ENCODE measurements at regions not wholly inside any gene's neighbourhood (a gene's known extent, or its start where the extent isn't known, plus 50 kb on each side); places are given as distances from the start of the nearest gene placed in this dataset.

GRCh38 chr3:74315291-74315690 lies 299.2 kb downstream of the CNTN3 start:
- Histone ChIP-seq H3K27me3 (ENCODE audit: control insufficient read depth, insufficient read depth, low read length) (no peaks in the 10 kb centered on the region), H3K36me3 (ENCODE audit: control insufficient read depth, insufficient read depth, low read length) (no peaks in the 10 kb centered on the region), H3K4me3 (ENCODE audit: low read depth, low read length) (no peak overlapping the region)
- no peak for DNase-seq (ENCODE audit: low read depth)
- TF ChIP-seq, protein P1, sequence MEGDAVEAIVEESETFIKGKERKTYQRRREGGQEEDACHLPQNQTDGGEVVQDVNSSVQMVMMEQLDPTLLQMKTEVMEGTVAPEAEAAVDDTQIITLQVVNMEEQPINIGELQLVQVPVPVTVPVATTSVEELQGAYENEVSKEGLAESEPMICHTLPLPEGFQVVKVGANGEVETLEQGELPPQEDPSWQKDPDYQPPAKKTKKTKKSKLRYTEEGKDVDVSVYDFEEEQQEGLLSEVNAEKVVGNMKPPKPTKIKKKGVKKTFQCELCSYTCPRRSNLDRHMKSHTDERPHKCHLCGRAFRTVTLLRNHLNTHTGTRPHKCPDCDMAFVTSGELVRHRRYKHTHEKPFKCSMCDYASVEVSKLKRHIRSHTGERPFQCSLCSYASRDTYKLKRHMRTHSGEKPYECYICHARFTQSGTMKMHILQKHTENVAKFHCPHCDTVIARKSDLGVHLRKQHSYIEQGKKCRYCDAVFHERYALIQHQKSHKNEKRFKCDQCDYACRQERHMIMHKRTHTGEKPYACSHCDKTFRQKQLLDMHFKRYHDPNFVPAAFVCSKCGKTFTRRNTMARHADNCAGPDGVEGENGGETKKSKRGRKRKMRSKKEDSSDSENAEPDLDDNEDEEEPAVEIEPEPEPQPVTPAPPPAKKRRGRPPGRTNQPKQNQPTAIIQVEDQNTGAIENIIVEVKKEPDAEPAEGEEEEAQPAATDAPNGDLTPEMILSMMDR (IDR thresholded peaks at IDR 0.05; ENCODE audit: insufficient read depth, low read length, poor library complexity, severe bottlenecking), result no peak

- TF ChIP-seq, protein P1 (IDR thresholded peaks at IDR 0.05; ENCODE audit: insufficient read depth, low read length, poor library complexity, severe bottlenecking), result no peak
- Histone ChIP-seq H3K27me3 (ENCODE audit: control insufficient read depth, insufficient read depth, low read length) (no peaks in the 10 kb centered on the region), H3K36me3 (ENCODE audit: control insufficient read depth, insufficient read depth, low read length) (no peaks in the 10 kb centered on the region), H3K4me3 (ENCODE audit: low read depth, low read length) (no peak overlapping the region)
- no peak for DNase-seq (ENCODE audit: low read depth)
Measured at GRCh38 chr3:74314696-74315095, 299.8 kb downstream of the CNTN3 start.

DNA sequence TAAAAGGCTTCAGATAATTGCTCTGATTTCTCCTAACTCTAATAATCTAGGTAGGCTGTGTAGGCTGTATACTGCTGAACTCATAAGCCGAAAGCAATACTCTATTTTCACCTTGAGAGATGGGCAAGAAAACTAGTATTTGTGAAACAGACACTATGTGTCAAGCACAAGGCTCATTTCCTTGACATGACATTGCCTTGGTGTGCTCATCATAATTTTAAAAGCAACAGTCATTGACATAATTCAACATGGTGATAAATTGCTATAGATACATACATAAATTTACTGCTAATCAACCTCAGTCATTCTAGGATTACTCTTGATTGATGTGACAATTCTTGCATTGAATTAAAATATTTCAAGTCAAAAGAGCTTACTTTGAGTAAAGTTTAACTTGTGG lies 304.7 kb downstream of the CNTN3 start:
- no peaks in the 10 kb centered on the region for H3K36me3 ChIP-seq (ENCODE audit: control insufficient read depth, insufficient read depth, low read length)
- H3K27me3 ChIP-seq (ENCODE audit: control insufficient read depth, insufficient read depth, low read length), result no peaks in the 10 kb centered on the region
- no peak for DNase-seq (ENCODE audit: low read depth)
- TF ChIP-seq, protein P1 (IDR thresholded peaks at IDR 0.05; ENCODE audit: insufficient read depth, low read length, poor library complexity, severe bottlenecking), result no peak
- H3K4me3 ChIP-seq (ENCODE audit: low read depth, low read length), result no peak overlapping the region

DNA sequence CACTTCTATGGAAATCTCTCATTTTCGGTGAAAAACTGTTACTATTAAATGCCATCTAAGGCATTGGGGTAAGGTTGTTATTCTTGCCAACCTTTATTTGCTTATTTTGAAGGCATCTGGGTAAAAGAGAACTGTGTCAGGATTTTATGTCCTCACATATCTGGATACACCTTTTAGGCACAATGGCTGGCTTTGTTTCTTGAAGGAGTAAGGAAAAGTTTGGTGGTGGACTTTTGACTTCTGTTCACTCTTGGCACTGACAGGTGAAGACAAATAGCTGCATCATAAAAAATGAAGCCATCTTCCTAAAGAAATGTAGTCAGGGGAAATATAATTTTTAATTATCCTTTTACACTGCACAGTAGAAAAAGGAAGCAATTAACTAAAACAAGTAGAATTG lies 310.0 kb downstream of the CNTN3 start:
- no peak for DNase-seq (ENCODE audit: low read depth)
- H3K4me3 ChIP-seq (ENCODE audit: low read depth, low read length), result no peak overlapping the region
- no peaks in the 10 kb centered on the region for H3K27me3 ChIP-seq (ENCODE audit: control insufficient read depth, insufficient read depth, low read length)
- TF ChIP-seq, protein P1 (IDR thresholded peaks at IDR 0.05; ENCODE audit: insufficient read depth, low read length, poor library complexity, severe bottlenecking), result no peak
- no peaks in the 10 kb centered on the region for H3K36me3 ChIP-seq (ENCODE audit: control insufficient read depth, insufficient read depth, low read length)

DNA sequence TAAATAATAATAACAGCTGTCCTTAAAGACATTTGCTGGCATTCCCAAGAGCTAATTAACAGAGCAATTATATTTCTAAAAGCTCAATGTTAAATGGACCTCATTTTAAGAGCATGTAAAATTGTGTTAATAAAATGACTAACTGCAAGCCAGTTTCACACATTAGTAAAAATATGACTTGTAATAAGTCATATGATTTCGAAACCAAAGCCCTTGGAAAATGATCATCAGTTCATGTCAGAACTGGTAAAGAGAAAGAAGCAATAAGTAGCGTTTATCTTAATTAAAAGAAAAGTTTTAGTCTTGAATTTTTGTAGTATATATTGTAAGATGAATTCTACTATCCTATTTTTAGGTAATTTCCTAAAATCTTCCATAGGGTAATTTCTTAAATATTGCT lies 310.7 kb downstream of the CNTN3 start:
- H3K36me3 ChIP-seq (ENCODE audit: control insufficient read depth, insufficient read depth, low read length), result no peaks in the 10 kb centered on the region
- no peaks in the 10 kb centered on the region for H3K27me3 ChIP-seq (ENCODE audit: control insufficient read depth, insufficient read depth, low read length)
- DNase-seq (ENCODE audit: low read depth), result no peak
- no peak overlapping the region for H3K4me3 ChIP-seq (ENCODE audit: low read depth, low read length)
- TF ChIP-seq, protein P1 (IDR thresholded peaks at IDR 0.05; ENCODE audit: insufficient read depth, low read length, poor library complexity, severe bottlenecking), result no peak

DNA sequence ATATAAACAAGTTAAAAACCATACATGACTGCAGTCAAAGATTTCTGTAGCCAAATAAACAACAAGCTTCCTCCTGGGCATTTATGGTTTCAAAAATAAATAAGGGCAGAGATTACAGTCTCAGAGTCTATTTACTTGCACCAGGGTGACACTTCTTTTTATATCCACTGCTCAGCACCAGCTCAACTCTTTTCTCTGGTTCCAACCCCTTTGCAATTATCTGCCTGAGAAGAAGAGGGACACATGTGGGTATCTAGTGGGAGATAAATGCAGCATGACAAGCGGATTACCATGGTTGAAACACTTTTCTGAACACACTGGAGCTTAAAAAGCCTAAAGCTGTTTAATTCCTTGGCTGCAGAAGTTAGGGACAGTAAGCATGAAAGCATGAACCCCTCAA lies 311.5 kb downstream of the CNTN3 start:
- Histone ChIP-seq H3K4me3 (ENCODE audit: low read depth, low read length) (no peak overlapping the region), H3K27me3 (ENCODE audit: control insufficient read depth, insufficient read depth, low read length) (no peaks in the 10 kb centered on the region), H3K36me3 (ENCODE audit: control insufficient read depth, insufficient read depth, low read length) (no peaks in the 10 kb centered on the region)
- TF ChIP-seq, protein P1 (IDR thresholded peaks at IDR 0.05; ENCODE audit: insufficient read depth, low read length, poor library complexity, severe bottlenecking), result no peak
- no peak for DNase-seq (ENCODE audit: low read depth)

Measured in kidney epithelial cell (primary cell).